GM21390 (cell line): ENCODE measurements at regions not wholly inside any gene's neighbourhood (a gene's known extent, or its start where the extent isn't known, plus 50 kb on each side); places are given as distances from the start of the nearest gene placed in this dataset.

Source experiments
- ATAC-seq: cut with Tn5 transposase; IDR thresholded peaks from one replicate; pipeline ENCODE4 v1.9.1; 2021; ENCODE audit not compliant: unreplicated experiment

GRCh38 chr5:40416098-40416497 lies 263.6 kb upstream of the PTGER4 start:
- no peak for ATAC-seq

- no peak for ATAC-seq
These were observed 264.8 kb upstream of the PTGER4 start for GRCh38 chr5:40414922-40415321.

- ATAC-seq = no peak
These were observed 266.0 kb upstream of the PTGER4 start for GRCh38 chr5:40413743-40414142.

- ATAC-seq = no peak
These were observed 266.9 kb upstream of the PTGER4 start for GRCh38 chr5:40412771-40413170.

- no peak for ATAC-seq
These were observed 268.6 kb upstream of the PTGER4 start for GRCh38 chr5:40410964-40411635.

- ATAC-seq = no peak
These were observed 269.4 kb upstream of the PTGER4 start for GRCh38 chr5:40410231-40410861.

GRCh38 chr5:40409601-40410000 lies 270.1 kb upstream of the PTGER4 start:
- no peak for ATAC-seq

- ATAC-seq = peak; percentile 33
These were observed 272.9 kb upstream of the PTGER4 start for GRCh38 chr5:40406741-40407211.

GRCh38 chr5:40405996-40406740 lies 273.5 kb upstream of the PTGER4 start:
- no peak for ATAC-seq

- ATAC-seq = no peak
These were observed 274.5 kb upstream of the PTGER4 start for GRCh38 chr5:40405230-40405629.

- ATAC-seq = peak; percentile 63
These were observed 275.1 kb upstream of the PTGER4 start for GRCh38 chr5:40404613-40405012.

- no peak for ATAC-seq
These were observed 277.7 kb upstream of the PTGER4 start for GRCh38 chr5:40402007-40402364.

- peak; percentile 59 for ATAC-seq
These were observed 278.3 kb upstream of the PTGER4 start for GRCh38 chr5:40401284-40402006.

GRCh38 chr5:40400245-40400644 lies 279.5 kb upstream of the PTGER4 start:
- ATAC-seq = no peak

GRCh38 chr5:40399349-40399748 lies 280.4 kb upstream of the PTGER4 start:
- ATAC-seq = no peak

- no peak for ATAC-seq
These were observed 281.7 kb upstream of the PTGER4 start for GRCh38 chr5:40397976-40398375.

- no peak for ATAC-seq
These were observed 282.6 kb upstream of the PTGER4 start for GRCh38 chr5:40397091-40397490.

- ATAC-seq = no peak
These were observed 283.4 kb upstream of the PTGER4 start for GRCh38 chr5:40396317-40396716.

- no peak for ATAC-seq
These were observed 284.5 kb upstream of the PTGER4 start for GRCh38 chr5:40395251-40395650.

- ATAC-seq = no peak
These were observed 285.0 kb upstream of the PTGER4 start for GRCh38 chr5:40394698-40395097.

- ATAC-seq = no peak
These were observed 288.1 kb upstream of the PTGER4 start for GRCh38 chr5:40391642-40392041.
